Endometrium (tissue), 2 donors: ENCODE measurements at regions not wholly inside any gene's neighbourhood (a gene's known extent, or its start where the extent isn't known, plus 50 kb on each side); places are given as distances from the start of the nearest gene placed in this dataset.

Experiments used
- FAIRE-seq: peaks from 2 replicates; lab custom pipeline; 2012; peaks lifted over from hg19 to GRCh38; lab: Jason Lieb, UNC
- donor health status: control.
- donor health status: control.

GRCh38 chr2:167424803-167425755, 536.8 kb downstream of the XIRP2 start:
- no peak for FAIRE-seq

GRCh38 chr2:167424221-167424620, 535.9 kb downstream of the XIRP2 start:
- no peak for FAIRE-seq

GRCh38 chr2:167423731-167424130, 535.5 kb downstream of the XIRP2 start:
- FAIRE-seq = no peak

GRCh38 chr2:167420211-167420610, 531.9 kb downstream of the XIRP2 start:
- peak; percentile 50 for FAIRE-seq

GRCh38 chr2:167415068-167415467, 526.8 kb downstream of the XIRP2 start:
- FAIRE-seq = no peak

GRCh38 chr2:167411367-167411766, 523.1 kb downstream of the XIRP2 start:
- FAIRE-seq = no peak

- FAIRE-seq = no peak
Observed at GRCh38 chr2:167406558-167406957, 518.3 kb downstream of the XIRP2 start.

GRCh38 chr2:167404627-167405284, 516.5 kb downstream of the XIRP2 start:
- FAIRE-seq = no peak

GRCh38 chr2:167401309-167401708, 513.0 kb downstream of the XIRP2 start:
- no peak for FAIRE-seq

- no peak for FAIRE-seq
Observed at GRCh38 chr2:167400546-167400945, 512.3 kb downstream of the XIRP2 start.

- FAIRE-seq = no peak
Observed at GRCh38 chr2:167398873-167399272, 510.6 kb downstream of the XIRP2 start.

- no peak for FAIRE-seq
Observed at GRCh38 chr2:167388901-167389300, 500.6 kb downstream of the XIRP2 start.

- FAIRE-seq = no peak
Observed at GRCh38 chr2:167388497-167388896, 500.2 kb downstream of the XIRP2 start.

- no peak for FAIRE-seq
Observed at GRCh38 chr2:167386694-167387093, 498.4 kb downstream of the XIRP2 start.

- no peak for FAIRE-seq
Observed at GRCh38 chr2:167383610-167384194, 495.4 kb downstream of the XIRP2 start.

- FAIRE-seq = no peak
Observed at GRCh38 chr2:167381349-167381748, 493.1 kb downstream of the XIRP2 start.

GRCh38 chr2:167380555-167380954, 492.3 kb downstream of the XIRP2 start:
- no peak for FAIRE-seq

- no peak for FAIRE-seq
Observed at GRCh38 chr2:167380094-167380493, 491.8 kb downstream of the XIRP2 start.

- no peak for FAIRE-seq
Observed at GRCh38 chr2:167369083-167369482, 480.8 kb downstream of the XIRP2 start.

GRCh38 chr2:167368371-167368770, 480.1 kb downstream of the XIRP2 start:
- no peak for FAIRE-seq

GRCh38 chr2:167365216-167365615, 476.9 kb downstream of the XIRP2 start:
- no peak for FAIRE-seq

GRCh38 chr2:167361426-167361825, 473.1 kb downstream of the XIRP2 start:
- no peak for FAIRE-seq

- FAIRE-seq = no peak
Observed at GRCh38 chr2:167355821-167356220, 467.5 kb downstream of the XIRP2 start.
